OCI-LY7 (cell line): ENCODE measurements at regions not wholly inside any gene's neighbourhood (a gene's known extent, or its start where the extent isn't known, plus 50 kb on each side); places are given as distances from the start of the nearest gene placed in this dataset.

Source experiments
- BruUV-seq: library from RNA; stranded (reverse); fragments of 400-500 nt; replicated peaks from 2 replicates; lab custom pipeline; 2021; lab: Mats Ljungman, UMichigan
- CTCF ChIA-PET: fragments of 300-600 bp; sonication (Branson Sonifier 250); formaldehyde crosslinking; loops from one replicate; lab custom pipeline; 2022; ENCODE audit warnings: antibody characterized with exemption; ENCODE audit not compliant: unreplicated experiment; lab: Charles Lee
- POLR2A ChIA-PET: fragments of 300-600 bp; sonication (Branson Sonifier 250); formaldehyde crosslinking; loops from one replicate; lab custom pipeline; 2022; ENCODE audit warnings: antibody characterized with exemption; lab: Charles Lee
- DNase-seq: peaks from one replicate; pipeline ENCODE4 v3.0.0-alpha.2; 2015; ENCODE audit warnings: low spot score
- H2AFZ ChIP-seq: fragments of 200-600 bp; sonication (generic), shearing (Covaris generic); 2 replicates; pipeline ENCODE4 v1.6.1; 2014; ENCODE audit warnings: mild to moderate bottlenecking, antibody characterized with exemption, low read length, moderate library complexity
- H3K27ac ChIP-seq: fragments of 200-600 bp; sonication (generic); 2 replicates; pipeline ENCODE4 v1.5.1; 2014; ENCODE audit warnings: mixed run types, low read depth, mild to moderate bottlenecking, moderate library complexity, low read length, inconsistent platforms; ENCODE audit not compliant: poor library complexity, severe bottlenecking
- H3K36me3 ChIP-seq: fragments of 200-600 bp; sonication (generic); 2 replicates; pipeline ENCODE4 v1.6.1; 2014; ENCODE audit warnings: mild to moderate bottlenecking, antibody characterized with exemption, low read length, moderate library complexity, mixed read lengths; ENCODE audit not compliant: insufficient read depth
- H3K4me1 ChIP-seq: fragments of 200-600 bp; sonication (generic); 2 replicates; pipeline ENCODE4 v1.5.1; 2014; ENCODE audit warnings: mild to moderate bottlenecking, low read length; ENCODE audit not compliant: insufficient read depth, poor library complexity, severe bottlenecking
- H3K4me2 ChIP-seq: fragments of 200-600 bp; sonication (generic); 2 replicates; pipeline ENCODE4 v1.6.1; 2014; ENCODE audit warnings: mild to moderate bottlenecking, low read length
- H3K4me3 ChIP-seq: fragments of 200-600 bp; sonication (generic); 2 replicates; pipeline ENCODE4 v1.5.1; 2014; ENCODE audit warnings: mild to moderate bottlenecking, low read depth, low read length; ENCODE audit not compliant: poor library complexity, severe bottlenecking
- H3K79me2 ChIP-seq: fragments of 200-600 bp; sonication (generic); 2 replicates; pipeline ENCODE4 v1.6.1; 2016; ENCODE audit warnings: low read depth, mild to moderate bottlenecking, low read length, moderate library complexity, mixed read lengths; ENCODE audit not compliant: insufficient read depth
- H3K9me2 ChIP-seq: fragments of 200-600 bp; sonication (generic); 2 replicates; pipeline ENCODE4 v1.6.1; 2016; ENCODE audit warnings: mild to moderate bottlenecking, low read length, mixed read lengths; ENCODE audit not compliant: insufficient read depth
- H3K9me3 ChIP-seq: fragments of 200-600 bp; sonication (generic); 2 replicates; pipeline ENCODE4 v1.6.1; 2014; ENCODE audit warnings: mild to moderate bottlenecking, mixed run types, low read length, mixed read lengths
- H4K20me1 ChIP-seq: fragments of 200-600 bp; sonication (generic); 2 replicates; pipeline ENCODE4 v1.6.1; 2014; ENCODE audit warnings: mild to moderate bottlenecking, antibody characterized with exemption, low read length, moderate library complexity, mixed read lengths; ENCODE audit not compliant: insufficient read depth
- CTCF ChIP-seq: fragments of 200-600 bp; sonication (generic); conservative IDR thresholded peaks from 2 replicates; pipeline ENCODE4 v1.5.1; 2014; ENCODE audit warnings: mild to moderate bottlenecking, antibody characterized with exemption, low read length, moderate library complexity, mixed read lengths
- EZH2phosphoT487 ChIP-seq: fragments of 200-600 bp; sonication (generic); IDR thresholded peaks from 2 replicates; pipeline ENCODE4 v1.6.1; 2018; ENCODE audit warnings: low read depth, borderline replicate concordance, mild to moderate bottlenecking, mixed run types, antibody characterized with exemption, low read length, moderate library complexity, mixed read lengths
- intact Hi-C: fragments of 100-400 bp; cut with micrococcal nuclease; formaldehyde crosslinking; loops from one replicate; pipeline ENCODE4 v1.10.0; 2022; ENCODE audit not compliant: unreplicated experiment

- ChIA-PET CTCF (no interaction called here), POLR2A (no interaction called here)
- Histone ChIP-seq H4K20me1 (no peaks in the 10 kb centered on the region), H3K27ac (no peak overlapping the region), H3K79me2 (no peaks in the 10 kb centered on the region), H2AFZ (no peak overlapping the region), H3K9me3 (no peaks in the 10 kb centered on the region), H3K9me2 (no peaks in the 10 kb centered on the region), H3K4me2 (no peak overlapping the region), H3K4me1 (no peaks in the 10 kb centered on the region), H3K36me3 (no peaks in the 10 kb centered on the region), H3K4me3 (no peak overlapping the region)
- no TSS peak for BruUV-seq
- intact Hi-C loops: no loop called here
- TF ChIP-seq EZH2phosphoT487 (no peak), CTCF (no peak)
- no peak for DNase-seq
These were observed 404.3 kb downstream of the SFMBT2 start for GRCh38 chr10:7006566-7006965.

GRCh38 chr10:7003831-7004395 lies 406.9 kb downstream of the SFMBT2 start:
- Histone ChIP-seq H4K20me1 (no peaks in the 10 kb centered on the region), H3K9me3 (no peaks in the 10 kb centered on the region), H3K79me2 (no peaks in the 10 kb centered on the region), H3K4me1 (no peaks in the 10 kb centered on the region), H2AFZ (no peak overlapping the region), H3K9me2 (no peaks in the 10 kb centered on the region), H3K27ac (no peak overlapping the region), H3K4me3 (no peak overlapping the region), H3K4me2 (no peak overlapping the region), H3K36me3 (no peaks in the 10 kb centered on the region)
- no TSS peak for BruUV-seq
- intact Hi-C loops: no loop called here
- ChIA-PET POLR2A (interaction anchor here (0.6 kb wide), 1 partner anchor 9 kb away, joined by 3 read pairs; no protein-coding TSS in a partner anchor), CTCF (no interaction called here)
- TF ChIP-seq EZH2phosphoT487 (no peak), CTCF (no peak)
- no peak for DNase-seq

GRCh38 chr10:7000061-7000460 lies 410.8 kb downstream of the SFMBT2 start:
- CTCF ChIA-PET: no interaction called here
- POLR2A ChIA-PET: interaction anchor here (0.6 to 0.7 kb wide), 2 partner anchors 9 to 376 kb away, joined by 3 to 5 read pairs; no protein-coding TSS in a partner anchor
- H2AFZ ChIP-seq: no peak overlapping the region

More at GRCh38 chr10:7000061-7000460, 410.8 kb downstream of the SFMBT2 start:
- DNase-seq: no peak
- Histone ChIP-seq H3K36me3 (no peaks in the 10 kb centered on the region), H3K4me3 (no peak overlapping the region), H3K4me1 (no peaks in the 10 kb centered on the region), H4K20me1 (no peaks in the 10 kb centered on the region), H3K27ac (no peak overlapping the region), H3K4me2 (no peak overlapping the region), H3K9me2 (no peaks in the 10 kb centered on the region), H3K9me3 (no peaks in the 10 kb centered on the region), H3K79me2 (no peaks in the 10 kb centered on the region)
- no peak for TF ChIP-seq EZH2phosphoT487
- no peak for TF ChIP-seq CTCF
- intact Hi-C loops: no loop called here
- no TSS peak for BruUV-seq
